Esophagus muscularis mucosa (tissue), 4 donors: ENCODE measurements at regions not wholly inside any gene's neighbourhood (a gene's known extent, or its start where the extent isn't known, plus 50 kb on each side); places are given as distances from the start of the nearest gene placed in this dataset.

Experiments
- DNase-seq: peaks from one replicate; pipeline ENCODE4 v3.0.0-alpha.2; 2017; ENCODE audit errors: extremely low spot score
- H3K27ac ChIP-seq, 4 donors: fragments of 200-600 bp; sonication (generic); replicated peaks in 1 of 4; 1 replicate in 3 of 4; 2 replicates in 1 of 4; pipeline ENCODE4 v1.5.1; 2016 to 2019; ENCODE audit warnings: mild to moderate bottlenecking in 1 of 4
- H3K27me3 ChIP-seq, 4 donors: fragments of 200-600 bp; sonication (generic); one replicate each; pipeline versions ENCODE4 v1.5.1 to v1.6.0; 2016 to 2019
- H3K36me3 ChIP-seq, 4 donors: fragments of 200-600 bp; sonication (generic); one replicate each; pipeline ENCODE4 v1.5.1; 2016 to 2019
- H3K4me1 ChIP-seq, 4 donors: fragments of 200-600 bp; sonication (generic); one replicate each; pipeline ENCODE4 v1.5.1; 2016 to 2019
- H3K4me3 ChIP-seq, 4 donors: fragments of 200-600 bp; sonication (generic); 1 replicate in 2 of 4; 2 replicates in 2 of 4; pipeline ENCODE4 v1.5.1; 2016 to 2019; ENCODE audit warnings: mild to moderate bottlenecking in 4 of 4, moderate library complexity in 1 of 4
- H3K9me3 ChIP-seq, 4 donors: fragments of 200-600 bp; sonication (generic); 1 replicate in 3 of 4; 2 replicates in 1 of 4; pipeline ENCODE4 v1.5.1; 2016 to 2019
- CTCF ChIP-seq, 3 experiments: fragments of 200-600 bp in 2 of 3; fragments of 450-650 bp in 1 of 3; sonication (generic) in 2 of 3; IDR thresholded peaks; one replicate each; pipeline ENCODE4 v1.5.1; 2017 to 2019; ENCODE audit warnings: antibody characterized with exemption in 3 of 3, mild to moderate bottlenecking in 2 of 3, moderate library complexity in 1 of 3
- EP300 ChIP-seq: sonication (generic); formaldehyde crosslinking; IDR thresholded peaks from one replicate; pipeline ENCODE4 v1.6.1; 2017; ENCODE audit warnings: antibody characterized with exemption
- POLR2A ChIP-seq: fragments of 450-650 bp; IDR thresholded peaks from one replicate; pipeline ENCODE4 v1.6.1; 2017; ENCODE audit warnings: antibody characterized with exemption, moderate library complexity, mild to moderate bottlenecking, low read depth
- POLR2AphosphoS5 ChIP-seq, 2 donors: sonication (generic); formaldehyde crosslinking; IDR thresholded peaks; one replicate each; pipeline ENCODE4 v1.6.1; 2017; ENCODE audit warnings: antibody characterized with exemption in 2 of 2
- WGBS: methylation state at CpG from one replicate; pipeline ENCODE4 v1.1.5; 2018; 5-methylcytosine and 5-hydroxymethylcytosine counted together
- intact Hi-C: fragments of 100-400 bp; cut with DNase I; formaldehyde crosslinking; loops from one replicate; pipeline ENCODE4 v1.15.1; 2023

- no peak for DNase-seq
- Histone ChIP-seq H3K27ac (no peak overlapping the region), H3K4me3 (no peak overlapping the region), H3K4me1 (peaks cover 13 to 22% (median 18%) of the 10 kb centered on the region in 4 donors), H3K9me3 (no peaks in the 10 kb centered on the region), H3K36me3 (peaks cover 0 to 15% (median 0%) of the 10 kb centered on the region in 4 donors), H3K27me3 (no peaks in the 10 kb centered on the region)
- TF ChIP-seq POLR2AphosphoS5 (IDR thresholded peaks at IDR 0.05) (no peak), EP300 (no peak)
- WGBS: 92% methylated on average over 13 of the region's 13 CpGs
- intact Hi-C loops: no loop called here
These were observed 58.9 kb upstream of the STK17B start for GRCh38 chr2:196230061-196230854.

GRCh38 chr2:196233021-196233804 lies 61.8 kb upstream of the STK17B start:
- WGBS: 23% methylated on average over 5 of the region's 5 CpGs

GRCh38 chr2:196233805-196234475 lies 62.6 kb upstream of the STK17B start:
- intact Hi-C loops: no loop called here
- Histone ChIP-seq H3K4me1 (peaks cover 13 to 22% (median 18%) of the 10 kb centered on the region in 4 donors), H3K27me3 (no peaks in the 10 kb centered on the region), H3K36me3 (peaks cover 0 to 23% (median 0%) of the 10 kb centered on the region in 4 donors), H3K27ac (peak overlapping the region in 3 of 4 donors; percentile 31 to 53 (median 34)), H3K9me3 (no peaks in the 10 kb centered on the region), H3K4me3 (no peak overlapping the region)
- TF ChIP-seq POLR2AphosphoS5 (IDR thresholded peaks at IDR 0.05): no peak
- no peak for TF ChIP-seq POLR2A
- TF ChIP-seq EP300: no peak
- no peak for TF ChIP-seq CTCF (IDR thresholded peaks at IDR 0.05)
- DNase-seq: no peak
- 84% methylated on average over 4 of the region's 4 CpGs for WGBS

More at GRCh38 chr2:196233021-196233804, 61.8 kb upstream of the STK17B start:
- Histone ChIP-seq H3K27me3 (no peaks in the 10 kb centered on the region), H3K4me1 (peaks cover 13 to 22% (median 18%) of the 10 kb centered on the region in 4 donors), H3K36me3 (peaks cover 0 to 20% (median 0%) of the 10 kb centered on the region in 4 donors), H3K27ac (peak overlapping the region; percentile 24 to 53 (median 34)), H3K4me3 (no peak overlapping the region), H3K9me3 (no peaks in the 10 kb centered on the region)
- intact Hi-C loops: no loop called here
- no peak for DNase-seq
- TF ChIP-seq POLR2AphosphoS5 (IDR thresholded peaks at IDR 0.05) (peak in 1 of 2 donors; percentile 31), EP300 (no peak)

GRCh38 chr2:196234672-196235071 lies 63.3 kb upstream of the STK17B start:
- H3K4me1 ChIP-seq: peaks cover 13 to 29% (median 22%) of the 10 kb centered on the region in 4 donors

More at GRCh38 chr2:196234672-196235071, 63.3 kb upstream of the STK17B start:
- no peak for DNase-seq
- TF ChIP-seq POLR2A (no peak), EP300 (no peak), CTCF (IDR thresholded peaks at IDR 0.05) (no peak), POLR2AphosphoS5 (IDR thresholded peaks at IDR 0.05) (no peak)
- WGBS: 83% methylated on average over 4 of the region's 4 CpGs
- no peaks in the 10 kb centered on the region for H3K27me3 ChIP-seq
- no peaks in the 10 kb centered on the region for H3K9me3 ChIP-seq
- H3K36me3 ChIP-seq: peaks cover 0 to 30% (median 0%) of the 10 kb centered on the region in 4 donors
- H3K27ac ChIP-seq: no peak overlapping the region
- no peak overlapping the region for H3K4me3 ChIP-seq
- intact Hi-C loops: no loop called here
